ENCODE measurements at regions not wholly inside any gene's neighbourhood (a gene's known extent, or its start where the extent isn't known, plus 50 kb on each side); places are given as distances from the start of the nearest gene placed in this dataset.

GRCh38 chr9:117561761-117562160 lies 142.4 kb upstream of the TLR4 start:
- H4K20me1 ChIP-seq (replicated peaks in 1 of 2; ENCODE audit: control insufficient read depth in 1 of 2, insufficient read depth in 2 of 2, low read length in 2 of 2) = no peaks in the 10 kb centered on the region
- no peak overlapping the region for H3K23ac ChIP-seq (ENCODE audit: insufficient read length)
- no peak for TF ChIP-seq BACH1 (IDR thresholded peaks at IDR 0.05; ENCODE audit: low read length)
- TF ChIP-seq SIX5 (IDR thresholded peaks at IDR 0.05; ENCODE audit: low read depth, low read length) = no peak
- H2BK120ac ChIP-seq (replicated peaks; ENCODE audit: low read depth, low read length) = no peak overlapping the region
- H3K79me2 ChIP-seq (ENCODE audit: control insufficient read depth in 1 of 2, insufficient read depth in 2 of 2, low read length in 2 of 2) = no peaks in the 10 kb centered on the region
- no peaks in the 10 kb centered on the region for H3K23me2 ChIP-seq (ENCODE audit: low read depth, low read length)
- no peak overlapping the region for H4K5ac ChIP-seq (ENCODE audit: insufficient read length, low read depth, low read length)
- no peaks in the 10 kb centered on the region for H3K36me3 ChIP-seq (ENCODE audit: control insufficient read depth in 2 of 4, insufficient read depth in 4 of 4, low read length in 3 of 4)
- no peak overlapping the region for H2AFZ ChIP-seq (ENCODE audit: low read length)
- H3K56ac ChIP-seq (replicated peaks; ENCODE audit: insufficient read length, low read depth, low read length) = no peak overlapping the region
- no peak overlapping the region for H2AK5ac ChIP-seq (ENCODE audit: low read depth, low read length)
- no peak overlapping the region for H3K9ac ChIP-seq (replicated peaks in 1 of 4; ENCODE audit: extremely low read depth in 1 of 4, low read depth in 3 of 4, low read length in 3 of 4)
- ChIA-PET CTCF (ENCODE audit: partially characterized antibody) (interaction anchor here (1.3 to 1.5 kb wide), 2 partner anchors 10 to 749 kb away, joined by 3 to 4 read pairs; no protein-coding TSS in a partner anchor), POLR2A (ENCODE audit: partially characterized antibody) (no interaction called here)
- no peak overlapping the region for H3K4ac ChIP-seq (replicated peaks; ENCODE audit: insufficient read length, low read depth, low read length)
- H3K4me1 ChIP-seq (replicated peaks in 1 of 4; ENCODE audit: control insufficient read depth in 3 of 4, insufficient read depth in 4 of 4, low read length in 3 of 4) = no peaks in the 10 kb centered on the region
- no peak for FAIRE-seq
- no peak overlapping the region for H3K14ac ChIP-seq (ENCODE audit: insufficient read length)
- no peak overlapping the region for H3K18ac ChIP-seq (ENCODE audit: extremely low read depth, low read length)
- H2BK12ac ChIP-seq (ENCODE audit: low read depth, low read length) = no peak overlapping the region
- no peaks in the 10 kb centered on the region for H3K9me3 ChIP-seq (ENCODE audit: insufficient read depth in 2 of 2, low read depth in 1 of 2, low read length in 1 of 2)
- no peak overlapping the region for H3K4me3 ChIP-seq (ENCODE audit: extremely low read depth in 1 of 4, insufficient read depth in 2 of 4, low read depth in 3 of 4, low read length in 4 of 4)
- H2BK20ac ChIP-seq (ENCODE audit: low read length) = no peak overlapping the region
- WGBS, 2 experiments (ENCODE audit: extremely low coverage in 1 of 2, insufficient coverage in 1 of 2, insufficient read length in 1 of 2, insufficient replicate concordance in 2 of 2, low coverage in 1 of 2, low lambda C conversion rate in 2 of 2, missing lambda C conversion rate in 1 of 2) = 83% methylated on average over 2 of the region's 2 CpGs; no CpG with 5 or more reads in 1 of the 2 experiments
- no peaks in the 10 kb centered on the region for H3K27me3 ChIP-seq (replicated peaks in 1 of 4; ENCODE audit: control insufficient read depth in 3 of 4, extremely low read depth in 1 of 4, insufficient read depth in 3 of 4, low read length in 3 of 4)
- no peaks in the 10 kb centered on the region for H3K79me1 ChIP-seq (ENCODE audit: low read depth, low read length)
- no peak overlapping the region for H3K4me2 ChIP-seq (ENCODE audit: insufficient read depth in 1 of 2, low read depth in 2 of 2, low read length in 2 of 2)
- H4K8ac ChIP-seq (ENCODE audit: extremely low read depth, insufficient read depth, low read length) = no peak overlapping the region
- H4K91ac ChIP-seq (replicated peaks; ENCODE audit: insufficient read length, low read length) = no peak overlapping the region
- no peak for DNase-seq (ENCODE audit: low read depth in 1 of 2, low spot score in 2 of 2)
- no peak overlapping the region for H2BK5ac ChIP-seq (ENCODE audit: low read depth, low read length)
- no peak overlapping the region for H3K27ac ChIP-seq (ENCODE audit: low read depth, low read length)
- H2BK15ac ChIP-seq (ENCODE audit: low read length) = no peak overlapping the region
